Esophagus squamous epithelium (tissue), 5 donors: ENCODE measurements at regions not wholly inside any gene's neighbourhood (a gene's known extent, or its start where the extent isn't known, plus 50 kb on each side); places are given as distances from the start of the nearest gene placed in this dataset.

Source experiments
- DNase-seq: peaks from one replicate; lab custom pipeline; 2025; lab: John Stamatoyannopoulos, UW
- H3K27ac ChIP-seq, 4 donors: fragments of 200-600 bp; sonication (generic); one replicate each; pipeline ENCODE4 v1.5.1; 2016 to 2019; ENCODE audit warnings: mild to moderate bottlenecking in 1 of 4
- H3K27me3 ChIP-seq, 4 donors: fragments of 200-600 bp; sonication (generic); 1 replicate in 3 of 4; 2 replicates in 1 of 4; pipeline versions ENCODE4 v1.5.1 to v1.6.0; 2017 to 2021; ENCODE audit warnings: antibody characterized with exemption in 1 of 4
- H3K36me3 ChIP-seq, 3 donors: fragments of 200-600 bp; sonication (generic); one replicate each; pipeline ENCODE4 v1.5.1; 2016 to 2019
- H3K4me1 ChIP-seq, 3 donors: fragments of 200-600 bp; sonication (generic); one replicate each; pipeline ENCODE4 v1.5.1; 2017 to 2019
- H3K4me3 ChIP-seq, 4 donors: fragments of 200-600 bp; sonication (generic); 1 replicate in 3 of 4; 2 replicates in 1 of 4; pipeline ENCODE4 v1.5.1; 2016 to 2019; ENCODE audit warnings: mild to moderate bottlenecking in 2 of 4, moderate library complexity in 1 of 4
- H3K9me3 ChIP-seq, 3 donors: fragments of 200-600 bp; sonication (generic); one replicate each; pipeline ENCODE4 v1.5.1; 2016 to 2019
- CTCF ChIP-seq, 6 experiments: fragments of 450-650 bp in 4 of 6; fragments of 200-600 bp in 2 of 6; sonication (generic) in 2 of 6; IDR thresholded peaks; one replicate each; pipeline ENCODE4 v1.5.1; 2016 to 2019; ENCODE audit warnings: antibody characterized with exemption in 6 of 6, mild to moderate bottlenecking in 4 of 6, moderate library complexity in 4 of 6
- POLR2A ChIP-seq, 4 donors: fragments of 450-650 bp; IDR thresholded peaks; one replicate each; pipeline ENCODE4 v1.6.1; 2017; ENCODE audit warnings: antibody characterized with exemption in 4 of 4, mild to moderate bottlenecking in 4 of 4, moderate library complexity in 3 of 4
- WGBS, 2 donors: methylation state at CpG; one replicate each; pipeline ENCODE4 v1.1.5; 2018; 5-methylcytosine and 5-hydroxymethylcytosine counted together
- intact Hi-C: fragments of 100-400 bp; cut with DNase I; formaldehyde crosslinking; loops from one replicate; pipeline ENCODE4 v1.15.0; 2022
- donor health status: DM: yes; HTN: yes; CAD: no.

GRCh38 chr2:136490100-136490499, 275.2 kb upstream of the THSD7B start:
- WGBS, 2 donors = 62 to 67% methylated on average over 3 of the region's 3 CpGs
- Histone ChIP-seq H3K4me1 (no peaks in the 10 kb centered on the region), H3K4me3 (no peak overlapping the region), H3K36me3 (no peaks in the 10 kb centered on the region), H3K27me3 (no peaks in the 10 kb centered on the region), H3K27ac (no peak overlapping the region), H3K9me3 (no peaks in the 10 kb centered on the region)
- no peak for TF ChIP-seq CTCF (IDR thresholded peaks at IDR 0.05)
- TF ChIP-seq POLR2A (IDR thresholded peaks at IDR 0.05) = no peak
- intact Hi-C loops = no loop called here
- no peak for DNase-seq

- H3K4me3 ChIP-seq = no peak overlapping the region
- intact Hi-C loops = no loop called here
- 69 to 84% methylated on average over 2 of the region's 2 CpGs for WGBS, 2 donors
- no peaks in the 10 kb centered on the region for H3K4me1 ChIP-seq
- no peak for TF ChIP-seq CTCF (IDR thresholded peaks at IDR 0.05)
- no peak overlapping the region for H3K27ac ChIP-seq
- H3K36me3 ChIP-seq = no peaks in the 10 kb centered on the region
- H3K9me3 ChIP-seq = no peaks in the 10 kb centered on the region
- no peaks in the 10 kb centered on the region for H3K27me3 ChIP-seq
- DNase-seq = no peak
Measured at GRCh38 chr2:136487421-136487820, 277.9 kb upstream of the THSD7B start.

- Histone ChIP-seq H3K27ac (no peak overlapping the region), H3K9me3 (no peaks in the 10 kb centered on the region), H3K4me1 (no peaks in the 10 kb centered on the region), H3K36me3 (no peaks in the 10 kb centered on the region), H3K4me3 (no peak overlapping the region), H3K27me3 (no peaks in the 10 kb centered on the region)
- intact Hi-C loops = no loop called here
- 85 to 87% methylated on average over 7 to 10 of the region's 10 CpGs for WGBS, 2 donors
- no peak for DNase-seq
- no peak for TF ChIP-seq POLR2A (IDR thresholded peaks at IDR 0.05)
- TF ChIP-seq CTCF (IDR thresholded peaks at IDR 0.05) = no peak
Measured at GRCh38 chr2:136486115-136486514, 279.2 kb upstream of the THSD7B start.

GRCh38 chr2:136482966-136483365, 282.4 kb upstream of the THSD7B start:
- WGBS, 2 donors = 36 to 48% methylated on average over 3 of the region's 3 CpGs
- H3K36me3 ChIP-seq = no peaks in the 10 kb centered on the region
- TF ChIP-seq CTCF (IDR thresholded peaks at IDR 0.05) = no peak
- TF ChIP-seq POLR2A (IDR thresholded peaks at IDR 0.05) = no peak
- H3K27ac ChIP-seq = no peak overlapping the region
- no peak for DNase-seq
- H3K9me3 ChIP-seq = peaks cover 0 to 11% (median 5%) of the 10 kb centered on the region in 3 donors
- intact Hi-C loops = no loop called here
- H3K4me1 ChIP-seq = no peaks in the 10 kb centered on the region
- no peaks in the 10 kb centered on the region for H3K27me3 ChIP-seq
- no peak overlapping the region for H3K4me3 ChIP-seq

GRCh38 chr2:136482006-136482405, 283.3 kb upstream of the THSD7B start:
- no peaks in the 10 kb centered on the region for H3K36me3 ChIP-seq
- TF ChIP-seq CTCF (IDR thresholded peaks at IDR 0.05) (no peak), POLR2A (IDR thresholded peaks at IDR 0.05) (no peak)
- H3K27me3 ChIP-seq = no peaks in the 10 kb centered on the region
- intact Hi-C loops = no loop called here
- WGBS, 2 donors = 72 to 89% methylated on average over 2 of the region's 2 CpGs
- no peak for DNase-seq
- H3K4me1 ChIP-seq = no peaks in the 10 kb centered on the region
- no peak overlapping the region for H3K4me3 ChIP-seq
- peaks cover 0 to 11% (median 5%) of the 10 kb centered on the region in 3 donors for H3K9me3 ChIP-seq
- H3K27ac ChIP-seq = no peak overlapping the region
